K562 (cell line): ENCODE measurements at regions not wholly inside any gene's neighbourhood (a gene's known extent, or its start where the extent isn't known, plus 50 kb on each side); places are given as distances from the start of the nearest gene placed in this dataset.

Source experiments
- ATAC-seq: fragments of 200-7000 bp; cut with Tn5 transposase; 3 replicates; pipeline ENCODE4 v1.9.1; 2020; ENCODE audit warnings: moderate library complexity
- BruUV-seq: library from RNA; stranded (reverse); fragments of 400-500 nt; replicated peaks from 2 replicates; lab custom pipeline; 2021; lab: Mats Ljungman, UMichigan
- CTCF ChIA-PET: fragments of 300-600 bp; formaldehyde crosslinking; extraction: SDS; loops from one replicate; lab custom pipeline; 2021; ENCODE audit warnings: low intra/inter-chr PET ratio; lab: Yijun Ruan, JAX
- POLR2A ChIA-PET: fragments of 300-600, 350-650 bp; sonication (Branson Sonifier 250); formaldehyde crosslinking; extraction: SDS; loops from one replicate; lab custom pipeline; 2021; ENCODE audit warnings: antibody characterized with exemption, inconsistent platforms; lab: Yijun Ruan, JAX
- DNase-seq, 4 experiments: peaks; one replicate each; pipeline versions ENCODE4 v3.0.0 to v3.0.0-alpha.2; 2011 to 2018; ENCODE audit warnings: low spot score in 3 of 4, mixed read lengths in 3 of 4; ENCODE audit errors: extremely low read depth in 1 of 4
- FAIRE-seq: peaks from 2 replicates; lab custom pipeline; 2011; peaks lifted over from hg19 to GRCh38; lab: Jason Lieb, UNC
- H2AFZ ChIP-seq: 2 replicates; pipeline ENCODE4 v1.6.0; 2011; ENCODE audit warnings: low read depth, low read length, control low read depth, inconsistent platforms
- H3K27ac ChIP-seq: fragments of 200-600 bp; 3 replicates; pipeline ENCODE4 v1.8.0; 2011; ENCODE audit warnings: low read depth, mild to moderate bottlenecking, control low read depth, inconsistent platforms, low read length, moderate library complexity, mixed read lengths; ENCODE audit errors: extremely low read depth
- H3K27me3 ChIP-seq, 2 experiments: fragments of 300-600 bp in 1 of 2; 2 replicates in 1 of 2; 3 replicates in 1 of 2; pipeline versions ENCODE4 v1.6.0 to v1.8.0; 2011; ENCODE audit warnings: inconsistent platforms in 2 of 2, low read length in 2 of 2, mild to moderate bottlenecking in 1 of 2, mixed read lengths in 1 of 2, moderate library complexity in 1 of 2; ENCODE audit not compliant: control insufficient read depth in 2 of 2, insufficient read depth in 2 of 2
- H3K36me3 ChIP-seq: fragments of 300-600 bp; 3 replicates; pipeline ENCODE4 v1.8.0; 2011; ENCODE audit warnings: mild to moderate bottlenecking, low read length, inconsistent platforms; ENCODE audit not compliant: control insufficient read depth, insufficient read depth
- H3K4me1 ChIP-seq, 2 experiments: fragments of 200-600 bp in 1 of 2; replicated peaks in 1 of 2; 2 replicates in 1 of 2; 3 replicates in 1 of 2; pipeline versions ENCODE4 v1.5.1 to v1.8.0; 2011; ENCODE audit warnings: inconsistent platforms in 2 of 2, low read length in 2 of 2, mild to moderate bottlenecking in 1 of 2, mixed read lengths in 1 of 2, moderate library complexity in 1 of 2; ENCODE audit not compliant: control insufficient read depth in 2 of 2, insufficient read depth in 2 of 2
- H3K4me2 ChIP-seq: 2 replicates; pipeline ENCODE4 v1.6.1; 2011; ENCODE audit warnings: low read length, control low read depth, inconsistent platforms, mixed read lengths; ENCODE audit not compliant: insufficient read depth
- H3K4me3 ChIP-seq: fragments of 200-600 bp; sonication (generic), shearing (Covaris generic); 2 replicates; pipeline ENCODE4 v1.5.1; 2016; ENCODE audit warnings: control low read depth, inconsistent platforms
- H3K79me2 ChIP-seq: fragments of 200-600 bp; 3 replicates; pipeline ENCODE4 v1.8.0; 2011; ENCODE audit warnings: low read length, inconsistent platforms; ENCODE audit not compliant: control insufficient read depth, insufficient read depth
- H3K9ac ChIP-seq, 2 experiments: 2 replicates each; pipeline versions ENCODE4 v1.6.0 to v1.6.1; 2011; ENCODE audit warnings: low read depth in 2 of 2, low read length in 2 of 2, control low read depth in 1 of 2, inconsistent platforms in 1 of 2, mild to moderate bottlenecking in 1 of 2, mixed read lengths in 1 of 2; ENCODE audit not compliant: insufficient read depth in 1 of 2
- H3K9me1 ChIP-seq: one replicate; pipeline ENCODE4 v1.6.0; 2011; ENCODE audit warnings: inconsistent platforms, mild to moderate bottlenecking, low read length, moderate library complexity; ENCODE audit not compliant: control insufficient read depth, insufficient read depth
- H3K9me3 ChIP-seq: replicated peaks from 2 replicates; pipeline ENCODE4 v1.5.1; 2011; ENCODE audit warnings: low read depth, low read length, inconsistent platforms; ENCODE audit not compliant: control insufficient read depth, insufficient read depth
- H4K20me1 ChIP-seq: replicated peaks from 2 replicates; pipeline ENCODE4 v1.6.1; 2011; ENCODE audit warnings: low read length, inconsistent platforms, mixed read lengths; ENCODE audit not compliant: control insufficient read depth, insufficient read depth
- BDP1 ChIP-seq: IDR thresholded peaks from 3 replicates; pipeline ENCODE4 v1.6.1; 2011; ENCODE audit not compliant: insufficient read length, insufficient read depth
- FOXJ2 ChIP-seq: fragments of 200-800 bp; sonication (Bioruptor generic); IDR thresholded peaks from 2 replicates; pipeline ENCODE4 v1.6.1; 2016; ENCODE audit warnings: missing genetic modification characterization, missing compliant biosample characterization
- HNRNPK ChIP-seq: fragments of 200-400 bp; formaldehyde crosslinking; IDR thresholded peaks from one replicate; pipeline ENCODE4 v1.6.1; 2018; ENCODE audit warnings: mild to moderate bottlenecking, low read depth, low read length; ENCODE audit not compliant: poor library complexity, severe bottlenecking
- LEF1 ChIP-seq: fragments of 450-650 bp; IDR thresholded peaks from 2 replicates; pipeline ENCODE4 v1.6.1; 2016; ENCODE audit warnings: mild to moderate bottlenecking
- MYBL2 ChIP-seq, 2 experiments: fragments of 450-650 bp in 1 of 2; sonication (generic) in 1 of 2; formaldehyde crosslinking in 1 of 2; IDR thresholded peaks; 2 replicates each; pipeline versions ENCODE4 v1.6.1 to v1.8.1; 2017 to 2022; ENCODE audit warnings: borderline replicate concordance in 1 of 2, inconsistent platforms in 1 of 2, low read depth in 1 of 2, mild to moderate bottlenecking in 1 of 2, missing genetic modification reagents in 1 of 2, moderate library complexity in 1 of 2
- NFIC ChIP-seq: fragments of 450-650 bp; IDR thresholded peaks from 2 replicates; pipeline ENCODE4 v1.6.1; 2017; ENCODE audit warnings: mild to moderate bottlenecking, inconsistent platforms
- RBBP5 ChIP-seq: fragments of 200-600 bp; sonication (generic); IDR thresholded peaks from 2 replicates; pipeline ENCODE4 v1.6.1; 2012; ENCODE audit warnings: borderline replicate concordance, mild to moderate bottlenecking, low read length, control low read depth, inconsistent platforms; ENCODE audit not compliant: insufficient read depth, poor library complexity, severe bottlenecking
- RHOXF2B ChIP-seq: fragments of 250-450 bp; sonication (Bioruptor Pico); conservative IDR thresholded peaks from 2 replicates; pipeline ENCODE4 v1.5.1; 2021
- STAG1 ChIP-seq: sonication (generic); formaldehyde crosslinking; IDR thresholded peaks from 2 replicates; pipeline ENCODE4 v1.5.0; 2020; ENCODE audit warnings: missing genetic modification reagents, borderline replicate concordance
- TCF7 ChIP-seq: sonication (generic); IDR thresholded peaks from 2 replicates; pipeline ENCODE4 v1.6.1; 2016; ENCODE audit warnings: antibody characterized with exemption, borderline replicate concordance
- XRCC4 ChIP-seq: IDR thresholded peaks from one replicate; pipeline ENCODE4 v1.6.1; 2011; ENCODE audit not compliant: insufficient read depth, insufficient read length; ENCODE audit errors: extremely low read depth
- XRCC5 ChIP-seq: fragments of 200-400 bp; formaldehyde crosslinking; IDR thresholded peaks from 2 replicates; pipeline ENCODE4 v1.6.1; 2017; ENCODE audit warnings: low read depth, mild to moderate bottlenecking, low read length
- WGBS: fragments of 100-300 bp; shearing (Covaris generic); methylation state at CpG from one replicate; pipeline ENCODE4 v1.1.6; 2016; ENCODE audit warnings: low coverage, mixed read lengths; ENCODE audit not compliant: insufficient coverage; ENCODE audit errors: missing lambda C conversion rate; 5-methylcytosine and 5-hydroxymethylcytosine counted together
- in situ Hi-C: fragments of 300-500 bp; cut with MboI; formaldehyde crosslinking; loops from 4 replicates; pipeline ENCODE4 v1.15.0; 2018; ENCODE audit warnings: inconsistent platforms, mixed read lengths
- intact Hi-C: fragments of 100-400 bp; cut with micrococcal nuclease; formaldehyde crosslinking; loops from 2 replicates; pipeline ENCODE4 v1.14.2; 2022
- TF ChIP-seq, protein P1 (sequence below): fragments of 250-450 bp; sonication (Bioruptor Pico); IDR thresholded peaks from 2 replicates; pipeline ENCODE4 v1.6.1; 2021; ENCODE audit warnings: mild to moderate bottlenecking
- TF ChIP-seq, protein P2 (sequence below): fragments of 250-450 bp; sonication (Bioruptor Pico); IDR thresholded peaks from 2 replicates; pipeline ENCODE4 v1.8.0; 2022; ENCODE audit warnings: inconsistent platforms

DNA sequence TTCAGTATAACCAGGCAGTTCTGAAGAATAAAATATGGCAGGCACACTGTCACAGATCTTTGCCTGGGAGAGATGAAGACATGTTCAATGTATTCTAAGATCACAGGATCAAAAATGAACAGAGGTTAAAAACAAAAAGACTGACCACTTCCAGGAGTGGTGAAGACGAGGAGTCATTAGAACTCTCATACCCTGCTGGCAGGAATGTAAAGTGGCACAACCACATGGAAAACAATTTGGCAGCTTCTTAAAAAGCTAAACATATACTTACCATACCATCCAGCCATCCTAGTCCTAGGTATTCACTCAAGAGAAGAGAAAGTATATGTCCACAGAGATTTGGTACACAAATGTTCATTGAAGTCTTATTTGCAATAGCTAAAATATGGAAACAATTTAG is 406.3 kb downstream of the NPIPA8 start:
- ATAC-seq (no peak), DNase-seq (no peak), FAIRE-seq (no peak)
- H3K27me3 ChIP-seq: no peaks in the 10 kb centered on the region
- H3K79me2 ChIP-seq: no peaks in the 10 kb centered on the region
- H3K36me3 ChIP-seq: no peaks in the 10 kb centered on the region
- ChIA-PET CTCF (no interaction called here), POLR2A (no interaction called here)
- no peaks in the 10 kb centered on the region for H3K9me3 ChIP-seq
- in situ Hi-C loops (no loop called here), intact Hi-C loops (no loop called here)
- H3K9me1 ChIP-seq: no peaks in the 10 kb centered on the region
- H3K4me1 ChIP-seq: no peaks in the 10 kb centered on the region
- no peak overlapping the region for H3K9ac ChIP-seq
- H2AFZ ChIP-seq: no peak overlapping the region
- no TSS peak for BruUV-seq
- H4K20me1 ChIP-seq: no peaks in the 10 kb centered on the region
- TF ChIP-seq LEF1: no peak
- TF ChIP-seq HNRNPK: no peak
- no peak for TF ChIP-seq MYBL2 (IDR thresholded peaks at IDR 0.05; ENCODE audit: low read depth)
- no peak for TF ChIP-seq MYBL2 (CRISPR knock-in tag; IDR thresholded peaks at IDR 0.05; ENCODE audit: borderline replicate concordance)
- TF ChIP-seq FOXJ2 (tag): no peak
- TF ChIP-seq, protein P1, sequence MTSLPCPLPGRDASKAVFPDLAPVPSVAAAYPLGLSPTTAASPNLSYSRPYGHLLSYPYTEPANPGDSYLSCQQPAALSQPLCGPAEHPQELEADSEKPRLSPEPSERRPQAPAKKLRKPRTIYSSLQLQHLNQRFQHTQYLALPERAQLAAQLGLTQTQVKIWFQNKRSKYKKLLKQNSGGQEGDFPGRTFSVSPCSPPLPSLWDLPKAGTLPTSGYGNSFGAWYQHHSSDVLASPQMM: no peak
- TF ChIP-seq, protein P2, sequence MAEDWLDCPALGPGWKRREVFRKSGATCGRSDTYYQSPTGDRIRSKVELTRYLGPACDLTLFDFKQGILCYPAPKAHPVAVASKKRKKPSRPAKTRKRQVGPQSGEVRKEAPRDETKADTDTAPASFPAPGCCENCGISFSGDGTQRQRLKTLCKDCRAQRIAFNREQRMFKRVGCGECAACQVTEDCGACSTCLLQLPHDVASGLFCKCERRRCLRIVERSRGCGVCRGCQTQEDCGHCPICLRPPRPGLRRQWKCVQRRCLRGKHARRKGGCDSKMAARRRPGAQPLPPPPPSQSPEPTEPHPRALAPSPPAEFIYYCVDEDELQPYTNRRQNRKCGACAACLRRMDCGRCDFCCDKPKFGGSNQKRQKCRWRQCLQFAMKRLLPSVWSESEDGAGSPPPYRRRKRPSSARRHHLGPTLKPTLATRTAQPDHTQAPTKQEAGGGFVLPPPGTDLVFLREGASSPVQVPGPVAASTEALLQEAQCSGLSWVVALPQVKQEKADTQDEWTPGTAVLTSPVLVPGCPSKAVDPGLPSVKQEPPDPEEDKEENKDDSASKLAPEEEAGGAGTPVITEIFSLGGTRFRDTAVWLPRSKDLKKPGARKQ: no peak
- no peak for TF ChIP-seq BDP1
- TF ChIP-seq STAG1 (CRISPR knock-in tag): no peak
- TF ChIP-seq XRCC5: no peak
- TF ChIP-seq RBBP5: no peak
- no peak for TF ChIP-seq XRCC4
- TF ChIP-seq NFIC: no peak
- no peak for TF ChIP-seq RHOXF2B (CRISPR knock-in tag)
- no peak for TF ChIP-seq TCF7
- no peak overlapping the region for H3K4me2 ChIP-seq
- WGBS: 25% methylated on average over 1 of the region's 1 CpG
- no peak overlapping the region for H3K4me3 ChIP-seq
- no peak overlapping the region for H3K27ac ChIP-seq
